Tibial nerve (tissue), 4 donors: ENCODE measurements at regions not wholly inside any gene's neighbourhood (a gene's known extent, or its start where the extent isn't known, plus 50 kb on each side); places are given as distances from the start of the nearest gene placed in this dataset.

ENCODE experiments used
- DNase-seq, 2 donors: peaks; one replicate each; pipeline ENCODE4 v3.0.0-alpha.2; 2019; ENCODE audit warnings: low spot score in 2 of 2
- H3K27ac ChIP-seq, 4 donors: fragments of 200-600 bp; sonication (generic) in 3 of 4; one replicate each; pipeline ENCODE4 v1.5.1; 2017 to 2019; ENCODE audit warnings: mild to moderate bottlenecking in 1 of 4
- H3K27me3 ChIP-seq, 2 donors: fragments of 200-600 bp; sonication (generic) in 1 of 2; one replicate each; pipeline versions ENCODE4 v1.5.1 to v1.6.0; 2017 to 2019
- H3K36me3 ChIP-seq, 3 donors: fragments of 200-600 bp; sonication (generic); one replicate each; pipeline ENCODE4 v1.5.1; 2018 to 2019
- H3K4me1 ChIP-seq, 4 donors: fragments of 200-600 bp; sonication (generic) in 3 of 4; one replicate each; pipeline ENCODE4 v1.5.1; 2017 to 2019
- H3K4me3 ChIP-seq, 4 donors: fragments of 200-600 bp; sonication (generic) in 3 of 4; one replicate each; pipeline ENCODE4 v1.5.1; 2017 to 2019; ENCODE audit warnings: mild to moderate bottlenecking in 1 of 4, moderate library complexity in 1 of 4
- H3K9me3 ChIP-seq, 4 donors: fragments of 200-600 bp; sonication (generic) in 3 of 4; one replicate each; pipeline ENCODE4 v1.5.1; 2017 to 2019
- EP300 ChIP-seq, 2 donors: sonication (generic); formaldehyde crosslinking; IDR thresholded peaks; one replicate each; pipeline ENCODE4 v1.6.1; 2017; ENCODE audit warnings: antibody characterized with exemption in 2 of 2, mild to moderate bottlenecking in 1 of 2
- POLR2A ChIP-seq, 2 donors: fragments of 450-650 bp; IDR thresholded peaks; one replicate each; pipeline ENCODE4 v1.6.1; 2017; ENCODE audit warnings: antibody characterized with exemption in 2 of 2, mild to moderate bottlenecking in 2 of 2, moderate library complexity in 2 of 2
- WGBS, 2 donors: methylation state at CpG; one replicate each; pipeline ENCODE4 v1.1.5; 2018; 5-methylcytosine and 5-hydroxymethylcytosine counted together
- TF ChIP-seq, protein P1 (sequence below), 5 experiments: fragments of 200-600 bp in 3 of 5; fragments of 450-650 bp in 2 of 5; sonication (generic) in 3 of 5; IDR thresholded peaks; one replicate each; pipeline ENCODE4 v1.5.1; 2016 to 2019; ENCODE audit warnings: antibody characterized with exemption in 5 of 5, mild to moderate bottlenecking in 3 of 5, moderate library complexity in 2 of 5

GRCh38 chr9:19941874-19942273 is 153.0 kb upstream of the SLC24A2 start:
- no peak overlapping the region for H3K27ac ChIP-seq
- no peaks in the 10 kb centered on the region for H3K27me3 ChIP-seq
- WGBS, 2 donors: 46 to 81% methylated on average over 2 of the region's 2 CpGs
- no peaks in the 10 kb centered on the region for H3K4me1 ChIP-seq
- H3K4me3 ChIP-seq: no peak overlapping the region
- TF ChIP-seq POLR2A (IDR thresholded peaks at IDR 0.05) (no peak), EP300 (IDR thresholded peaks at IDR 0.05) (no peak)
- TF ChIP-seq, protein P1, sequence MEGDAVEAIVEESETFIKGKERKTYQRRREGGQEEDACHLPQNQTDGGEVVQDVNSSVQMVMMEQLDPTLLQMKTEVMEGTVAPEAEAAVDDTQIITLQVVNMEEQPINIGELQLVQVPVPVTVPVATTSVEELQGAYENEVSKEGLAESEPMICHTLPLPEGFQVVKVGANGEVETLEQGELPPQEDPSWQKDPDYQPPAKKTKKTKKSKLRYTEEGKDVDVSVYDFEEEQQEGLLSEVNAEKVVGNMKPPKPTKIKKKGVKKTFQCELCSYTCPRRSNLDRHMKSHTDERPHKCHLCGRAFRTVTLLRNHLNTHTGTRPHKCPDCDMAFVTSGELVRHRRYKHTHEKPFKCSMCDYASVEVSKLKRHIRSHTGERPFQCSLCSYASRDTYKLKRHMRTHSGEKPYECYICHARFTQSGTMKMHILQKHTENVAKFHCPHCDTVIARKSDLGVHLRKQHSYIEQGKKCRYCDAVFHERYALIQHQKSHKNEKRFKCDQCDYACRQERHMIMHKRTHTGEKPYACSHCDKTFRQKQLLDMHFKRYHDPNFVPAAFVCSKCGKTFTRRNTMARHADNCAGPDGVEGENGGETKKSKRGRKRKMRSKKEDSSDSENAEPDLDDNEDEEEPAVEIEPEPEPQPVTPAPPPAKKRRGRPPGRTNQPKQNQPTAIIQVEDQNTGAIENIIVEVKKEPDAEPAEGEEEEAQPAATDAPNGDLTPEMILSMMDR (IDR thresholded peaks at IDR 0.05): no peak
- H3K36me3 ChIP-seq: no peaks in the 10 kb centered on the region
- no peaks in the 10 kb centered on the region for H3K9me3 ChIP-seq
- DNase-seq: no peak

DNA sequence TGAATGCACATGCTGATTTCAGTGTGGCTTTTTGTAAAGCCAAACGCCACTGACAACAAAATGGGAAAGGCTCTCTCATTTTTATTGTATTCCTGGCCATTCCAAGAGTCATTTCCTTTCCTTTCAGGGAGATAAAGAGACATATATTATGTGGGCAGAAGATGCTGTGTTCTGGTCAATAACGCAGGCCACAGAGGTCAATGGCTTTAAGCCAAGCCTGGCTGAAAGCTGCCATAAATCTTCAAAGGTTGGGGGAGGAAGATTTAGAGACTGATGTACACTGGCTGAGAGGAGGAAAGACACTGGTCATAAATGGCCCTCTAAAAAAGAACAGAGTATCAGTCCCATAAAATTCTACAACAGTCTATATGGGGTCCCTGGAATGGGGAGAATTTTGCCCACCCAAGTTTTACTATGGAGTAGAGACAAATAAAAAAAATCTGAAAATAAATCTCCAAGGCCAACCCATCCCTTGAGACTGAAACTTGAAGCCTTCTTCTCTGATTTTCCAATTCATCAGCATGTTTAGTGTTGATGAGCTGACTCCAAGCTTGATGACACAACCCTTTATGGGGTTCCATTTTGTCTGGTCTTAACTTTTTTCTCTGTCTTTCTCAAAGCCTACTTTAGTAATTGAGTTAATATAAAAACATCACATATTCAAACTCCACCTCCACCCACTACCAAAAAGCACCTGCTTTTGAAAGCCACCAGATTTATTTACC is 152.1 kb upstream of the SLC24A2 start:
- H3K4me1 ChIP-seq: no peaks in the 10 kb centered on the region
- no peak for DNase-seq
- no peak overlapping the region for H3K4me3 ChIP-seq
- H3K27ac ChIP-seq: no peak overlapping the region
- no peaks in the 10 kb centered on the region for H3K27me3 ChIP-seq
- H3K9me3 ChIP-seq: no peaks in the 10 kb centered on the region
- 43 to 54% methylated on average over 2 of the region's 2 CpGs for WGBS, 2 donors
- no peaks in the 10 kb centered on the region for H3K36me3 ChIP-seq
- TF ChIP-seq EP300 (IDR thresholded peaks at IDR 0.05) (no peak), POLR2A (IDR thresholded peaks at IDR 0.05) (no peak)
- TF ChIP-seq, protein P1 (IDR thresholded peaks at IDR 0.05): no peak

- Histone ChIP-seq H3K4me1 (peaks cover 0 to 6% (median 0%) of the 10 kb centered on the region in 4 donors), H3K27ac (no peak overlapping the region), H3K36me3 (no peaks in the 10 kb centered on the region), H3K4me3 (no peak overlapping the region), H3K27me3 (no peaks in the 10 kb centered on the region), H3K9me3 (no peaks in the 10 kb centered on the region)
- WGBS, 2 donors: 32 to 33% methylated on average over 5 of the region's 5 CpGs
- no peak for DNase-seq
- TF ChIP-seq EP300 (IDR thresholded peaks at IDR 0.05): no peak
- no peak for TF ChIP-seq POLR2A (IDR thresholded peaks at IDR 0.05)
- TF ChIP-seq, protein P1 (IDR thresholded peaks at IDR 0.05): no peak
These were observed 151.0 kb upstream of the SLC24A2 start for GRCh38 chr9:19939734-19940278.

DNA sequence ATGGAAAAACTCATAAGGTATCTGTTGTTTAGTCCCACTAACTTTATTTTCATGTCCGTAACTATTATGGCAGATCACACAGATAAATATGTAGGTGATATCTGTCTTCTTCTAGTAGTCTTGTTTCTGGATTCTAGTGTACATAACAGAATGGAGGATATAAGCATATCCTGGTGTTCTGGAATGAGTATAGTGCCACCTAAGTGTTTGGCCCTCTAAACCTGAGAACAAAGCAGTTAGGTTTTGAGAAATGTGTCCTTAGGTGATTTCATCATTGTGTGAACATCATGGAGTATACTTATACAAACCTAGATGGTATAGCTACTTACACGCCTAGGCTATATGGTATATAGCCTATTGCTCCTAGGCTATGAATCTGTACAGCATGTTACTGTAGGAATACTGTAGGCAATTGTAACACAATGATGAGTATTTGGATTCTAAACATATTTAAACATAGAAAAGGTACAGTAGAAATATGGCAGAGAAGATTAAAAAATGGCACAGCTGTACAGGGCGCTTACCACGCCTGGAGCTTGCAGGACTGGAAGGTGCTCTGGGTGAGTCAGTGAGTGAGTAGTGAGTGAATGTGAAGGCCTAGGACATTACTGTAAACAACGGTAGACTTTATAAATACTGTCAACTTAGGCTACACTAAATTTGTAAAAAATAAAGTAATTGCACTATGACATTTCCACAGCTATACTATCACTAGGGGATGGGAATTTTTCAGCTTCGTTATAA is 150.3 kb upstream of the SLC24A2 start:
- no peaks in the 10 kb centered on the region for H3K9me3 ChIP-seq
- H3K4me3 ChIP-seq: no peak overlapping the region
- H3K36me3 ChIP-seq: no peaks in the 10 kb centered on the region
- DNase-seq: no peak
- no peak overlapping the region for H3K27ac ChIP-seq
- H3K4me1 ChIP-seq: peaks cover 0 to 11% (median 0%) of the 10 kb centered on the region in 4 donors
- H3K27me3 ChIP-seq: no peaks in the 10 kb centered on the region
- WGBS, 2 donors: 83 to 86% methylated on average over 6 of the region's 6 CpGs
- TF ChIP-seq EP300 (IDR thresholded peaks at IDR 0.05) (no peak), POLR2A (IDR thresholded peaks at IDR 0.05) (no peak)
- TF ChIP-seq, protein P1 (IDR thresholded peaks at IDR 0.05): no peak

DNA sequence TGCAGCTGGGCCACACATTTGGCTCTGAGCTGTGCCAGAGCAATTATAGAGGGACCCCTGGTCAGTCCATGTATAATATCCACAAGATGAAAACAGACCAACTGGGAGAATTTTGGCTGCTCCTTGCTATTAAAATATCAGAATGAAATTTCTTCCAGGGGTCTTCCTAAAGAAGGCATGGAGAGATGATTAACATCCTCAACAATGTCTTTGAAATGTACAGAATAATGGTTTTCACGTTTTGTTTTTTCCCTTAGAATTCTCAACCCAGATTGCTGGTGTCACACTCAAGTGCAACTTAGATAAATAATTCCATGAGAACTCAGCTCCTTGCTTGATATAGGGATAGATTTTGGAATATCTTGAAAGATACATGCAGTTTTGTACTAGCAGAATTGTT is 148.3 kb upstream of the SLC24A2 start:
- Histone ChIP-seq H3K9me3 (no peaks in the 10 kb centered on the region), H3K27ac (no peak overlapping the region), H3K36me3 (no peaks in the 10 kb centered on the region), H3K4me3 (no peak overlapping the region), H3K4me1 (peaks cover 0 to 13% (median 0%) of the 10 kb centered on the region in 4 donors), H3K27me3 (no peaks in the 10 kb centered on the region)
- TF ChIP-seq, protein P1 (IDR thresholded peaks at IDR 0.05): no peak
- TF ChIP-seq EP300 (IDR thresholded peaks at IDR 0.05): no peak
- TF ChIP-seq POLR2A (IDR thresholded peaks at IDR 0.05): no peak
- WGBS, 2 donors: 62 to 75% methylated on average over 1 of the region's 1 CpG
- no peak for DNase-seq
